Left renal pelvis (tissue), 4 donors: ENCODE measurements at regions not wholly inside any gene's neighbourhood (a gene's known extent, or its start where the extent isn't known, plus 50 kb on each side); places are given as distances from the start of the nearest gene placed in this dataset.
"Not testable (repeated sequence)": the region's sequence is repeated elsewhere in the genome, so short reads cannot be mapped to it uniquely, and the experiment has no call there.

Experiments used
- DNase-seq, 4 donors: peaks; one replicate each; pipeline ENCODE4 v3.0.0-alpha.2; 2013; ENCODE audit warnings: low read depth in 4 of 4, low spot score in 3 of 4

GRCh38 chr5:67730917-67731474 lies 484.6 kb upstream of the PIK3R1 start:
- DNase-seq: no peak

GRCh38 chr5:67728326-67728890 lies 487.1 kb upstream of the PIK3R1 start:
- no peak for DNase-seq

GRCh38 chr5:67725604-67726003 lies 490.0 kb upstream of the PIK3R1 start:
- no peak for DNase-seq

DNA sequence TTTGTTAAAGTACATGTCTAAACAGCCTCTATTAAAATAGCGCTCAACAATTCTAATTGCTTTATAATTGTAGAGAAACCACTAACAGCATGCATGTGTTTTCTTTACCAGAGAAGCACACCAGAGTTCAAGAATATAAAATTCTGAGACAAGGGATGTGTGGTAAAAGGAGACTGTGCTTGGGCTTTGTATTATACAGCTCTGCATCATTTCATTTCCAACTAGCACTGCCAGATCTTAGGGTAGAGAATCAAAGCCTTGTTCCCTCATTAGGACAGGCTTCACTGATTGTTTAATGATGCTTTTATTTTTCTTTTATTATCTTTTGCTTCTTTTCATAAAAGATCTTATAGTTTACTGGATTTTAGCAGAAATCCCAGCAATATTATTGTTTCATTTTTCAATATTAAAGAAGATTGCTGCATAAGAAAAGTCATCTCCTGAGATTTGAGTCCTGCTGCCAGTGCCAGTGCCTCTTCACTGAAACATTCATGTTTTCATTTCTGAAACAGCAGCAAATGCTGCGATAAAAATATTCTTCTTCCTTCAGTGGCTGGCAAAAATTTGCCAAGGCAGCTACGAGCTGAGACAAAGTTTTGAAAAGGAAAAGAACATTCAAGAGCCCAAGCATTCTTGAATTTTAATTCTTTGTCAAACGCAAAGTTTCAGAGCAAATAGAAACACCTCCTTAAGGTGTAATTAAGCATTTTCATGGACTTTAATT lies 491.0 kb upstream of the PIK3R1 start:
- DNase-seq: no peak

DNA sequence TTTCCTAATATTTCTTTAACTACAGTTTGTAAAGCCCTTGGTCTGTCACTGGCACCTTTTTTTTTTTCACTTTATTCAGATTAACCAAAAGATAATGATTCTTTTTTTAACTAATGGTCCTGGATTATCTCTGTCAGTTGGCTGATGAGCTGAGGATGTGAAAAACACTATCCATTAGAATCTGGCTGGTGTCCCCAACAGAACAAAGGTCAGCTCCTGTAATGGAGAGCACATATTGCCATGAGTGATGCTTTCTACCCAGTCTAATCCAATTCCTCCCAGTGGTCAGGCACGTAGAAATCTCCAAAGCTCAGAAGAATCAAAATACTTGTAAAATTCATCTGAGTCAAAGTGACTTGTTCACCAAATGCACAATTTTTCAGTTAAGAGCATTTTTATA lies 491.7 kb upstream of the PIK3R1 start:
- no peak for DNase-seq

DNA sequence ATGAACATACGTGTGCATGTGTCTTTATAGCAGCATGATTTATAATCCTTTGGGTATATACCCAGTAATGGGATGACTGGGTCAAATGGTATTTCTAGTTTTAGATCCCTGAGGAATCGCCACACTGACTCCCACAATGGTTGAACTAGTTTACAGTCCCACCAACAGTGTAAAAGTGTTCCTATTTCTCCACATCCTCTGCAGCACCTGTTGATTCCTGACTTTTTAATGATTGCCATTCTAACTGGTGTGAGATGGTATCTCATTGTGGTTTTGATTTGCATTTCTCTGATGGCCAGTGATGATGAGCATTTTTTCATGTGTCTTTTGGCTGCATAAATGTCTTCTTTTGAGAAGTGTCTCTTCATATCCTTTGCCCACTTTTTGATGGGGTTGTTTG lies 493.0 kb upstream of the PIK3R1 start:
- DNase-seq: not testable (repeated sequence)

- no peak for DNase-seq
Observed at GRCh38 chr5:67720162-67720772, 495.3 kb upstream of the PIK3R1 start.

DNA sequence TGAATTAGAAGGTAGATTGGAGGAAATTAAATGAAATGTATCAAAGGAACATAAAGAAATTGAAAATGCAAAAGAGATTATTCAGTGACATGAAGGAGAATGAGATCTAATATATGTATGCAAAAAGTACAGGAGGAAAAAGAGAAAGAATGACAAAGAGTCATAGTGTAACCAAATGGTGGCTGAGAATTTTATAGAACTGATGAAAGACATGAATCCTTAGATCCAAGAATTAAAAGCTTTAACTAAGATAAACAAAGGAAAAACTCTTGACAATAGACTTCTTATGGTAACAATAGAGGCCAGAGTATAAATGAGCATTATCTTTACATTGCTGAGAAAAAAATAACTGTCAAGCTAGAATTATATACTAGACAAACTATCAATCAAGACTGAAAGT lies 505.4 kb upstream of the CD180 start:
- no peak for DNase-seq

GRCh38 chr5:67699560-67699959 lies 503.0 kb upstream of the CD180 start:
- no peak for DNase-seq

DNA sequence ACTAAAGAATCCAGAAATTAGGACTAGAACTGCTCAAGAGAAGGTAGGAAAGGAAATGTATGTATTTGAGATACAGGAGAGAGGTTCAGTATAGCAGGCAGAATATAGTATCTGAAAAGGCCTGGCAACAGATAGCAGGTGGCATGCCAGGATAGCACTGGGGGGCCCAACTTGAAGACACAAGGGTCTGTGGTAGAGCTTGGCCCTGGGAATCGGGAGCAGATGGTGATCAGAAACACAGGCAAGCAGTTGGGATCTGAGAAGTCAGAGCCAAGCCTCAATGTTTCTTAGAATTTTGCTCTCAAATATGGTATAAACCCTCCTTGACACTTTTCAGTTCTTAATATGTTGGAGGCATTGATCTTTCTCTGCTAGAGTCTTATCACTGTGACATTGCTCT lies 499.8 kb upstream of the CD180 start:
- DNase-seq: no peak

DNA sequence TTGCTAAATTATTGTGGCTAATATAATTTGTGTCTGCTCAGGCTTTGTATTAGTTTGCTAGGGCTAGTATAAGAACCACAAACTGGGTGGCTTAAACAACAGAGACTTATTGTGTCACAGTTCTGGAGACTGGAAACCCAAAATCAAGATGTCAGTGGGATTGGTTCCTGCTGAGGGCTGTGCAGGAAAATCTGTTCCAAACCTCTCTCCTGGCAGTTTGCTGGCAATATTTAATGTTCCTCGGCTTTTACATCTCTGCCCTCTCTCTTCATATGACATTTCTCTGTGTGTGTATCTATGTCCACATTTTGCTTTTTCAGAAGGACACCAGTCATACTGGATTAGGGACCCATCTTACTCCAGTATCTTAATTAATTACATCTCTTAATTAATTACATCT lies 498.8 kb upstream of the CD180 start:
- no peak for DNase-seq

DNA sequence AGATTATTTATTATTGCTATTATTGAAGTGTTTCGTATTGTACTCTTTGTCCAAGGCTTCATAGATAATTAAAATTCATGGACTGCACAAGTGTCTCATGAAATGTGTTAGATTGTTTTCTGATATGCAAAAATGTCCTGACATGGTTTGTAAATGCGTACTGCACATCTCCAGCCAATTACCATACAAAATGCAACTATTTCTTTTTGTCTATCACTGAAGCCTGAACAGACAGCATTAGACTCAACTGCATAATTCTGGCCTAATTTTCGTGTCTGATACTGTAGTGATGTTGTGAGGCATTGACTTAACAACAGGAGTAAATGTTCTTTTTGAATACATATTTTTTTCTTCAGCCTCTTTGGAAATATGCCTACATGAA lies 498.2 kb upstream of the CD180 start:
- no peak for DNase-seq

DNA sequence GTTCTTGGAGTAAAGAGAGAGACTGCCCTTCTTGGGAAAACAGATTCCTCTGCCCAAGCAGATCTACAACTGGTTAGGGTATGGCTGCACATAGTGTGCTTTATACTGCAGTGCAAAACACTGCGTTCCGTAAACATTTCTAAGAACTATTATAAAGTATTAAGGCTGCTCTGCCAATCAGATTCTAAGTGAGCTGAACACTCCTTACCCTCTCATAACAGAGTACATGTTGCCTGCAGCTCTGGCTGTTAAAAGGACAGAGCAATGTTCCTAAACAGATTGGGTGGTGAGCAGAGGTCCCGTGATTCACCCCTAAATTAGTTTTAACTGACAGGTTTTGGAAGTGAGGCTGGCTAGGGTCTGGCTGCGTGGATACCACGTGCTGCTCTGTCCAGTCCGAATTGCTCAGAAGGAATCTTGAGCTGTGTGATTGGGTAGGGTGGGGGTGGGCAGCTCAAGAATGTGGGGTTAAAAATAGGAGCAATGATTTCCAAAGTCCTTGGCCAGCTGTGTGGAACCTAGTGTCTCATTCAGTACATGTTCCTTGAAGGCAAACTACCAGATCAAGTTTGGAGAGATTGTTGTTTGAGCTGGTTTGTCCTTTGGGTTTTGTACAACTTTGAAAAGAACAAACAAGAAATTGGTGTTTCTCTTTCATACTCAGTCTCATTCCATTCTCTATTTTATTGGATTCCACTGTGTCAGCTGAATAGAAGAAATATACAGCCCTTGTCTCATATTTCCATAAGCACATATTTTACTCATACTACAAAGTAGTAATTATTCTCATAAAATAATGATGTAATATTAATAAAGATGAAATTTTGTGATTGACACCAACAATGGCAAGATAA lies 497.6 kb upstream of the CD180 start:
- no peak for DNase-seq

DNA sequence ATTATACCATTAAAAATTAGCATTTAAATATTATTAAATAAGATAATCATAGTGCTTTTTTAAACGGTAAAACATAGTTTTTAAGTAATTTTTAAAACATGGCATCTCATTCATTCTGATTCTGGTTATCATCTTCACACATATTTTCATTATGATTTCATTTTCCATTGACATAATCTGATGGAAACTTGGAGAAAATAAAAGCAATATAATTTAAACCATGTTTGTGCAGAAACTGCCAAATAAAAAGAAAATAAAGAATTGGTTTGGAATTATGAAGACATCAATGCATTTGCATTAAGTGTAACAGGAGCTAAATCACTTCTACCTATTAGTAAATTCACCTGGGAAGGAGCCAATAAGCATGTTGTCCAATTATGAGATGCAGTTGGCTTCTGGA lies 490.1 kb upstream of the CD180 start:
- no peak for DNase-seq

DNA sequence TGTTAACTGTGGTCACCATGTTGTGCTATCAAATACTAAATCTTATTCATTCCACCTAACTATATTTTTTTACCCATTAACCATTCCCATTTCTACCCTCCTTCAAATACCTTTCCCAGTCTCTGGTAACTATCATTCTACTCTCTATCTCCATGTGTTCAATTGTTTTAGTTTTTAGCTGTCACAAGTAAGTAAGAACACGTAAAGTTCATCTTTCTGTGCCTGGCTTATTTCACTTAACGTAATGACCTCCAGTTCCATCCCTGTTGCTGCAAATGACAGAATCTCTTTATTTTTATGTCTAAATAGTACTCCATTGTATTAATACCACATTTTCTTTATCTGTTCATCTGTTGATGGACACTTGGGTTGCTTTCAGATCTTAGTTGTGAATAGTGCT lies 485.1 kb upstream of the CD180 start:
- no peak for DNase-seq

- no peak for DNase-seq
Observed at GRCh38 chr5:67680099-67680498, 483.5 kb upstream of the CD180 start.

- DNase-seq: no peak
Observed at GRCh38 chr5:67679184-67679841, 482.7 kb upstream of the CD180 start.

DNA sequence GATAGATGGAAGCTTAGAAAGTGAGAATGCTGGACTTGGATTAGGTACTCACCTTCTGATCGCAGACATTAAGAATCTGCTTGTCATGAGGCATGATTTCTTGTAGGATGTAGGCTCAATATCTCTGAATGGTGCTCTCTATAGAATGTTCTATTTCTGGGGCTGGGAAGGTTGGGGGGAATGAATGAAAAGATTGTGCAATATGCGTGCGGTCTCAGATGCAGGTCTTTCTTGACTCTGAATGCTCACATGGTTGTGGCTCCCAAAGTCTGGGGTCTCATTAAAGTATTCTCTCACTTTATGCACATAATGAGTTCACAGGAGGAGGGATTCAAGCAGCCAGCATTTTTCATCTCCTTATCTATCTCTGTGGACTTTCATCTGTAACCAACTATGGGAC lies 482.0 kb upstream of the CD180 start:
- DNase-seq: no peak

GRCh38 chr5:67677422-67677970 lies 480.9 kb upstream of the CD180 start:
- DNase-seq: peak in 1 of 4 donors; percentile 46

- no peak for DNase-seq
Observed at GRCh38 chr5:67676863-67677262, 480.3 kb upstream of the CD180 start.
